ENCODE measurements at regions not wholly inside any gene's neighbourhood (a gene's known extent, or its start where the extent isn't known, plus 50 kb on each side); places are given as distances from the start of the nearest gene placed in this dataset.

- TF ChIP-seq POLR2A (IDR thresholded peaks at IDR 0.05) (no peak), CTCF (IDR thresholded peaks at IDR 0.05) (no peak), EP300 (IDR thresholded peaks at IDR 0.05) (no peak), POLR2AphosphoS5 (IDR thresholded peaks at IDR 0.05) (no peak)
Observed at GRCh38 chr5:143539742-143540141, 136.3 kb upstream of the NR3C1 start.

Measured in gastroesophageal sphincter (tissue), 3 donors.